Myocyte (in vitro differentiated cells): ENCODE measurements at regions not wholly inside any gene's neighbourhood (a gene's known extent, or its start where the extent isn't known, plus 50 kb on each side); places are given as distances from the start of the nearest gene placed in this dataset.

ENCODE experiments used
- DNase-seq: peaks from one replicate; pipeline ENCODE4 v3.0.0-alpha.2; 2012; ENCODE audit warnings: low read depth

- no peak for DNase-seq
Measured at GRCh38 chr1:185581961-185582725, 152.0 kb upstream of the HMCN1 start.

- DNase-seq: no peak
Measured at GRCh38 chr1:185581020-185581419, 153.2 kb upstream of the HMCN1 start.

- DNase-seq: no peak
Measured at GRCh38 chr1:185578293-185578692, 155.9 kb upstream of the HMCN1 start.

- no peak for DNase-seq
Measured at GRCh38 chr1:185574139-185574875, 159.9 kb upstream of the HMCN1 start.

- no peak for DNase-seq
Measured at GRCh38 chr1:185573677-185574076, 160.5 kb upstream of the HMCN1 start.

GRCh38 chr1:185573162-185573561 lies 161.0 kb upstream of the HMCN1 start:
- DNase-seq: no peak

GRCh38 chr1:185570962-185571361 lies 163.2 kb upstream of the HMCN1 start:
- no peak for DNase-seq

- no peak for DNase-seq
Measured at GRCh38 chr1:185568155-185569123, 165.8 kb upstream of the HMCN1 start.

- DNase-seq: no peak
Measured at GRCh38 chr1:185567440-185567839, 166.8 kb upstream of the HMCN1 start.

- DNase-seq: no peak
Measured at GRCh38 chr1:185566995-185567394, 167.2 kb upstream of the HMCN1 start.

- DNase-seq: no peak
Measured at GRCh38 chr1:185565302-185565701, 168.9 kb upstream of the HMCN1 start.

GRCh38 chr1:185564816-185565215 lies 169.4 kb upstream of the HMCN1 start:
- no peak for DNase-seq

- no peak for DNase-seq
Measured at GRCh38 chr1:185562461-185563359, 171.5 kb upstream of the HMCN1 start.

GRCh38 chr1:185561629-185562028 lies 172.6 kb upstream of the HMCN1 start:
- no peak for DNase-seq

GRCh38 chr1:185560760-185561159 lies 173.4 kb upstream of the HMCN1 start:
- DNase-seq: no peak

GRCh38 chr1:185559684-185560331 lies 174.4 kb upstream of the HMCN1 start:
- DNase-seq: peak; percentile 91

- DNase-seq: no peak
Measured at GRCh38 chr1:185559151-185559550, 175.0 kb upstream of the HMCN1 start.

- no peak for DNase-seq
Measured at GRCh38 chr1:185556561-185556960, 177.6 kb upstream of the HMCN1 start.

GRCh38 chr1:185555743-185556142 lies 178.4 kb upstream of the HMCN1 start:
- DNase-seq: no peak

- no peak for DNase-seq
Measured at GRCh38 chr1:185551008-185551407, 183.2 kb upstream of the HMCN1 start.
